ENCODE measurements at regions not wholly inside any gene's neighbourhood (a gene's known extent, or its start where the extent isn't known, plus 50 kb on each side); places are given as distances from the start of the nearest gene placed in this dataset.

- TF ChIP-seq Cebpa-rat (IDR thresholded peaks at IDR 0.05): no peak
- Histone ChIP-seq H4K20me1 (no peaks in the 10 kb centered on the region), H3K9me3 (replicated peaks in 1 of 11) (peaks cover 31 to 43% (median 36%) of the 10 kb centered on the region in 11 experiments), H3K4me1 (no peaks in the 10 kb centered on the region), H3K9ac (no peak overlapping the region), H3K36me3 (no peaks in the 10 kb centered on the region), H3K27ac (no peak overlapping the region), H3K4me3 (no peak overlapping the region), H3K4me2 (no peak overlapping the region), H3K27me3 (no peaks in the 10 kb centered on the region)
Measured at GRCh38 chr2:211026109-211026508, 469.7 kb downstream of the CPS1 start.

DNA sequence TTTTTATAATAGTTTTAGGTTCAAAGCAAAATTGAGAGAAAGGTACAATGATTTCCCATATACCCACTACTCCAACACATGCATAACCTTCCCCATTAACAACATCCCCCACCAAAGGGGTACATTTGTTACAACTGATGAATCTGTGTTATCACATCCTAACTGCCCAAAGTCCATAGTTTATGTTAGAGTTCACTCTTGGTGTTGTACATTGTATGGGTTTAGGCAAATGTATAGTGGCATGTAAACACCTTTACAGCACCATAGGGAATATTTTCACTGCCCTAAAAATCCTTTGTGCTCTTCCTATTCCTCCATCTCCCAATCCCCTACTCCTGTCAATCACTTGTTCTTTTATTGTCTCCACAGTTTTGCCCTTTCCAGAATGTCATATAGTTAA lies 471.6 kb downstream of the CPS1 start:
- Histone ChIP-seq H3K4me3 (no peak overlapping the region), H3K27ac (no peak overlapping the region), H3K36me3 (no peaks in the 10 kb centered on the region), H3K9me3 (replicated peaks in 1 of 11) (peaks cover 31 to 39% (median 35%) of the 10 kb centered on the region in 11 experiments), H3K27me3 (no peaks in the 10 kb centered on the region), H3K4me2 (no peak overlapping the region), H3K9ac (no peak overlapping the region), H4K20me1 (no peaks in the 10 kb centered on the region), H3K4me1 (no peaks in the 10 kb centered on the region)
- TF ChIP-seq Cebpa-rat (IDR thresholded peaks at IDR 0.05): no peak

DNA sequence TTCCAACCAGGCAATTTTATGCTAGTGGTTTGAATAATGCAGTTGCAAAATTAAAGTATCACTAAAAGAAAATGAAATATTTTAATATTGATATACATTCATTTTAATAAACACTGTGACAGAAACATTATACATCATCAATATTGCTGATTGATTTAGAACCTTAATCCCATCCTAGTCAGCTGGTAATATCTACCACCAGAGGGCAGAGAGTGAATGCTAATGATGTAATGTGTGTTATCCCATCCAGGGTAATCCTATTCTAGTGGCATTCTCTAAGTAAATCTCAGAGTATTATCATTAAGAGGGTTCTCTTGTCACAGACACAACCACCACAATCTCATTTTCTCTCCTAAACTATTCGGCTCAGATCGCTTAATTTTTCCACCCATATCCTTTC lies 477.4 kb downstream of the CPS1 start:
- no peaks in the 10 kb centered on the region for H4K20me1 ChIP-seq
- H3K4me2 ChIP-seq: no peak overlapping the region
- H3K9me3 ChIP-seq (replicated peaks in 1 of 11): no peaks in the 10 kb centered on the region
- TF ChIP-seq Cebpa-rat (IDR thresholded peaks at IDR 0.05): no peak
- no peaks in the 10 kb centered on the region for H3K36me3 ChIP-seq
- no peak overlapping the region for H3K9ac ChIP-seq
- H3K4me3 ChIP-seq: no peak overlapping the region
- H3K27ac ChIP-seq: no peak overlapping the region
- no peaks in the 10 kb centered on the region for H3K4me1 ChIP-seq
- H3K27me3 ChIP-seq: no peaks in the 10 kb centered on the region

GRCh38 chr2:211035548-211036185 lies 479.3 kb downstream of the CPS1 start:
- H3K27me3 ChIP-seq: no peaks in the 10 kb centered on the region
- no peaks in the 10 kb centered on the region for H3K9me3 ChIP-seq (replicated peaks in 1 of 11)
- H3K27ac ChIP-seq: no peak overlapping the region
- H4K20me1 ChIP-seq: no peaks in the 10 kb centered on the region
- H3K36me3 ChIP-seq: no peaks in the 10 kb centered on the region
- H3K4me1 ChIP-seq: no peaks in the 10 kb centered on the region
- H3K4me2 ChIP-seq: no peak overlapping the region
- no peak for TF ChIP-seq Cebpa-rat (IDR thresholded peaks at IDR 0.05)
- no peak overlapping the region for H3K9ac ChIP-seq
- no peak overlapping the region for H3K4me3 ChIP-seq

GRCh38 chr2:211045025-211045424 lies 488.6 kb downstream of the CPS1 start:
- no peaks in the 10 kb centered on the region for H3K36me3 ChIP-seq

DNA sequence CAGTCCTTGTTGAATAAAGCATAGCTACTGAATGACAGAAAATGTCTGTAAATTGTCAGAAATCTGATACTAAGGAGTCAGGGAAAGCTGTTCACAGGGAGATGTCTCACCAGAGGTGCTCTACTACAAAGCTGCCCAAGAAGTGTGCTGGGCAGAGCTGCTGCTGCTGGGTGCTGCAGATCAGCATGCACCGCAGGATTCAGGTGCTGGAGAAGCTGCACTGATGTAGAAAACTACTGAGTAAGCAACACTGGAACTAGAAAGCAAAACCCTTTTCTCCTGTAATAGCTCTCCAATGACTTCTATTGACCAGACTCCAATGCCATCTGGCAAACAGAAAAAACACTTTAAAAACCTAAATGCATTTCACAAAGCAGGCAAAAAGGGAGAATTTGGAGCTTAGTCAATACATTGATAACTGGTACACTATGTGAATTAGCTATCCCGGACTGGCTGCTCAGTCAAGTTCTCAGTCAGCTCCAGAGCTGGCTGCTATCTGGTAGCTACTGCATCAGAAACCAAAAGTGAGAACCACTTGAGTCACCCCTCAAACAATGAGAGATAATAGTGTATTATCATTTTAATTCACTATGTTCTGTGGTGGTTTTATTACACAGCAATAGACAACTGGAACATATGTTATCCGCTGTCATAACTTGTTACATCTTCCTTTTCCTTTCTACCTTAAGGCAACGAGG lies 493.1 kb downstream of the CPS1 start:
- Histone ChIP-seq H3K4me2 (no peak overlapping the region), H3K27ac (no peak overlapping the region)

More at GRCh38 chr2:211045025-211045424, 488.6 kb downstream of the CPS1 start:
- Histone ChIP-seq H3K4me1 (no peaks in the 10 kb centered on the region), H3K9me3 (replicated peaks in 1 of 11) (no peaks in the 10 kb centered on the region), H3K9ac (no peak overlapping the region), H3K4me3 (no peak overlapping the region), H4K20me1 (no peaks in the 10 kb centered on the region), H3K4me2 (no peak overlapping the region), H3K27me3 (no peaks in the 10 kb centered on the region), H3K27ac (no peak overlapping the region)
- no peak for TF ChIP-seq Cebpa-rat (IDR thresholded peaks at IDR 0.05)

GRCh38 chr2:211055438-211055837 lies 499.0 kb downstream of the CPS1 start:
- no peaks in the 10 kb centered on the region for H3K27me3 ChIP-seq
- H4K20me1 ChIP-seq: no peaks in the 10 kb centered on the region
- no peak overlapping the region for H3K9ac ChIP-seq
- no peak overlapping the region for H3K27ac ChIP-seq
- H3K9me3 ChIP-seq (replicated peaks in 1 of 11): no peaks in the 10 kb centered on the region
- no peak overlapping the region for H3K4me3 ChIP-seq
- H3K4me1 ChIP-seq: no peaks in the 10 kb centered on the region
- H3K4me2 ChIP-seq: no peak overlapping the region
- H3K36me3 ChIP-seq: no peaks in the 10 kb centered on the region
- TF ChIP-seq Cebpa-rat (IDR thresholded peaks at IDR 0.05): no peak

More for the DNA sequence above, 493.1 kb downstream of the CPS1 start:
- H3K4me1 ChIP-seq: no peaks in the 10 kb centered on the region
- no peaks in the 10 kb centered on the region for H3K27me3 ChIP-seq
- no peaks in the 10 kb centered on the region for H4K20me1 ChIP-seq
- H3K9me3 ChIP-seq (replicated peaks in 1 of 11): no peaks in the 10 kb centered on the region
- H3K36me3 ChIP-seq: no peaks in the 10 kb centered on the region
- no peak overlapping the region for H3K4me3 ChIP-seq
- no peak for TF ChIP-seq Cebpa-rat (IDR thresholded peaks at IDR 0.05)
- no peak overlapping the region for H3K9ac ChIP-seq

DNA sequence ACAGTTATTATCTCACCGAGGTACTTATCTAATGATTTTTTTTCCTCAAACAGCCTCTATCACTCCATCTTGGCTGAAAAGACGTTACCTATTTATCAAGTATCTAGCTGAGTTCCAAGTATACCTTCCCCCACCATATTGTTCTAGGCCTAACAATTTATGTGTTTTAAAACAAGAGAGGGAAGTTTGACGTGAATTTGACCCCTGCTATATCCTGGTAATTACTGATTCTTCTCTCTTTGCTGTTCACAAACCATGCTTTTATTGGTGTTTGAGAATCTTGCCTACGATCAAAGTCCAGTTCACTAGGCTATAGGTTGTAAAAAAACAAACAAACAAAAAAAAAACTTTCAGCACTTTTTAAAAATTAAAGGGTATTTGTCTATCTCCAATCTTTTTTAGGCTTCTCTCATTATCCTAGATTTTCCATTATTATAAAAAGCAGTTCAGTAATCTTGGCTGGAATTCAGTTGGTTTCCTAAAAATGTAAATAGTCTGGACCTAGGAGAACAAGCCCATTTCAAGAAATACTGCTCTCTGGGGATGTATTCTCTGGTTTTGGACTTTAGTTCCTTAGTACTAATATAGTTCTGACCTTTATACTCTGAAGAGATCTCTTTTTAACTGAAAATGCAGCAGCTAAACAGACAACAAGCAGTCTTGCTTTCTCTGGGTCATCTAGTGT lies 505.4 kb downstream of the CPS1 start:
- Histone ChIP-seq H4K20me1 (no peaks in the 10 kb centered on the region), H3K27me3 (no peaks in the 10 kb centered on the region), H3K9ac (no peak overlapping the region), H3K4me2 (no peak overlapping the region), H3K36me3 (no peaks in the 10 kb centered on the region), H3K4me3 (no peak overlapping the region), H3K27ac (no peak overlapping the region), H3K4me1 (no peaks in the 10 kb centered on the region), H3K9me3 (replicated peaks in 1 of 11) (no peaks in the 10 kb centered on the region)
- TF ChIP-seq Cebpa-rat (IDR thresholded peaks at IDR 0.05): no peak

DNA sequence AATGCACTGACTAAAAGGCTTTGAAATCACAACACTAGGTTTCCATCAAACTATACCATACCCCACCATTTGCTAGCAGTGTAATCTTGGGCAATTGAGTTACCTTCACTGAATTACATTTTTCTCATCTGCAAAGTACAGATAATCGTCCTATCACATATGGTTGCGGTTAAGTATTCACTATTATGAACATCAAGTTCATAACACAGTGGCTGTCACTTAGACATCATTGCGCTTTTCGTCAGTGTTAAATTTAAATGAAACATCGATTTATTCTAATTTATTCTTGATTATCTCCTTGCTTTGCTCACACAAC lies 505.9 kb downstream of the CPS1 start:
- H3K4me2 ChIP-seq: no peak overlapping the region
- H4K20me1 ChIP-seq: no peaks in the 10 kb centered on the region
- H3K9ac ChIP-seq: no peak overlapping the region
- no peaks in the 10 kb centered on the region for H3K9me3 ChIP-seq (replicated peaks in 1 of 11)
- no peaks in the 10 kb centered on the region for H3K4me1 ChIP-seq
- H3K36me3 ChIP-seq: no peaks in the 10 kb centered on the region
- TF ChIP-seq Cebpa-rat (IDR thresholded peaks at IDR 0.05): no peak
- H3K27ac ChIP-seq: no peak overlapping the region
- no peaks in the 10 kb centered on the region for H3K27me3 ChIP-seq
- no peak overlapping the region for H3K4me3 ChIP-seq

- no peaks in the 10 kb centered on the region for H3K36me3 ChIP-seq
- no peaks in the 10 kb centered on the region for H3K27me3 ChIP-seq
- no peak overlapping the region for H3K9ac ChIP-seq
- no peaks in the 10 kb centered on the region for H4K20me1 ChIP-seq
- H3K27ac ChIP-seq: no peak overlapping the region
- no peaks in the 10 kb centered on the region for H3K9me3 ChIP-seq (replicated peaks in 1 of 11)
- H3K4me1 ChIP-seq: no peaks in the 10 kb centered on the region
- no peak for TF ChIP-seq Cebpa-rat (IDR thresholded peaks at IDR 0.05)
- no peak overlapping the region for H3K4me3 ChIP-seq
- H3K4me2 ChIP-seq: no peak overlapping the region
Measured at GRCh38 chr2:211067029-211067428, 510.6 kb downstream of the CPS1 start.

Measured in BLaER1 treated with 17β-estradiol and CSF1 and Interleukin-3, amounts not matched to agents 10 nM and 100 nM (cell line).